ENCODE measurements at regions not wholly inside any gene's neighbourhood (a gene's known extent, or its start where the extent isn't known, plus 50 kb on each side); places are given as distances from the start of the nearest gene placed in this dataset.

DNA sequence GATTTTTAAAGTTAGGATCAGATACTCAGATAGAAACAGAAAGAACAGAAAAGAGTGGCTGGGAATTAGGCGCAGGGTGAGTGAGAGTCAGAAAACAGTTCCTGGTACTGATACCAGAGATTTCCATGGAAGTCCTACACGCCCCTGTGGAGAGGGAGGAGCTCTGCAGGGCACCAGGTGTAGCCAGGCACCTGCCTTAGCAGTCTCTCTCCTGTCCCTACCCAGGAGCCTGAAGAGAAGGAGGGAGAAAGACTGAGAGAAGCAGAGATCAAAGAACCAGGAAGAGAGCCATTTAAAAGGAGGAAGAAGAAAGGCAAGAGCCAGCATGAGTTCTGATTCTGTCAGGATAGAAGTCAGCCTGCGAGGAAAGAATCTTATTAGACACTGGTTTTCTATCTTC lies 65.0 kb downstream of the CBLN1 start:
- no peak for DNase-seq

DNA sequence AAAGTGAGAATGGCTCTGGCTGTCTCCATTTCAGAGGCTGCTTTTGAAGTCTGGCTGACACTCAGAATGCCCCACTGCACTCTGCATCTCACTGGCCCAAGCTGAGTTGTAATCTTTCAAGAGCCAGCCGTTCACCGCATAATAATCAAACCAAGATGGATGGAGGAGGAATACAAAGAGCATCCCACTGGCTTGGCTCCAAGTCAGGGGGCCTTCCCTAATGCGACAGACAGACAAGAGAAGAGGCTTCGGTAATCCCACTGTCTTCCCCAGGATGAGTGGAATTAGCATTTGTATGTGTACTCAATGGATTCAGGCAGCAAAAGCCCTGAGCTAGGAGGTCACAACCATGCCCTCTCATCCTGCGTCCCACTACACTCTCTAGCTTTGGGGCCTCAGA lies 68.0 kb downstream of the CBLN1 start:
- DNase-seq = no peak

DNA sequence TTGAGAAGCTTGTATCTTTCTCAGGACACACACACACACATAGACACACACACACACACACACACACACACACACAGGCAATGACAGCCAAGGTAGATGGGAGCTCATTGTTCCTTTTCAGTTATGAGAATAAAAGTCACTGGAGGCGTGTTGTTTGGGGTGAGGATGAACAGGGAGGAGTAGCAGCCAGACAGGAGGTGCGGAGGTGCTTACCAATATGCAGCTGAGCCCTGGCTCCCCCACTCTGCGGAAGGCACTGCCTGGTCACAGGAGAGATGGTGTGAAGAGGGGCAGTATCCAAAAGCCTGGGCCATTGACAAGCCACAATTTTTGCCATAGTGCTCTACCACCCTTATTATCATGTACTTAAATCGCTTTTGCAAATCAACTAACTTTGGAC lies 77.4 kb downstream of the CBLN1 start:
- no peak for DNase-seq

DNA sequence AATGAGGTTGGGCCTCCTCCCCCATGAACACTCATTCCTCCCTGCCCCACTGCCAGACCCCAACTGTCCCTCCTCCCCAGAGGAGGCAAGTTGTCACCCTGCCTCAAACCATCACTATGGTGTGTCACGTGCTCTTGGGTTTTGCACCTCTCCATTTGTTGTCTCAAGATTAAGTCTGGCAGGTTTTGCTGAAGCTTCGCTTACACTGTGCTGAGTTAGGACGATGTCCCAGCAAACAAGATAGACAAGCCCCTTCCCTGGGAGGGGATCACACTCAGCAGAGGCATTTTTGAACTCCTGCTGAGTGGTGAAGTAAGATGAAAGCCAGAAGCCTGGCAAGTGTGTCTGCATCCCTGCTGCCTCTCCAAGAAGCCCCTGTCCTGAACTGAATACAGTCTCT lies 78.3 kb downstream of the CBLN1 start:
- DNase-seq = no peak

DNA sequence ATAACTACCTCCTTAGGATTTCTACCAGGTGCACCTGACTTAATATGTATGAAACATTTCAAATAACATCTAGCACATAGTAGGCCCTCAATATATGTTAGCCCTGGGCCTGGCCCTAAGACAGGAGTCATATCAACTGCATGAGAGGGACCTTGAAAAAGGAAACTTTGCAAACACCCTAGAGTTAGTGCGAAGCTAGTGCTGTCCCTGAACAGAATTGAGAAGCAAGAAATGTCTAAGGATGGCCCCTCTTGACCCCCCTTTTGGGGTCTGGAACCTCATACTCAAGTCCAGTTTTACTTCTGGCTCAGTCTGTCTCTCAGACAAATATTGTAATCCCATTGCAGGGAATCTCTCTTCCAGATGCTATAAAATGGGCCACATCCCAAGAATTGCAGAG lies 80.5 kb downstream of the CBLN1 start:
- DNase-seq = no peak

DNA sequence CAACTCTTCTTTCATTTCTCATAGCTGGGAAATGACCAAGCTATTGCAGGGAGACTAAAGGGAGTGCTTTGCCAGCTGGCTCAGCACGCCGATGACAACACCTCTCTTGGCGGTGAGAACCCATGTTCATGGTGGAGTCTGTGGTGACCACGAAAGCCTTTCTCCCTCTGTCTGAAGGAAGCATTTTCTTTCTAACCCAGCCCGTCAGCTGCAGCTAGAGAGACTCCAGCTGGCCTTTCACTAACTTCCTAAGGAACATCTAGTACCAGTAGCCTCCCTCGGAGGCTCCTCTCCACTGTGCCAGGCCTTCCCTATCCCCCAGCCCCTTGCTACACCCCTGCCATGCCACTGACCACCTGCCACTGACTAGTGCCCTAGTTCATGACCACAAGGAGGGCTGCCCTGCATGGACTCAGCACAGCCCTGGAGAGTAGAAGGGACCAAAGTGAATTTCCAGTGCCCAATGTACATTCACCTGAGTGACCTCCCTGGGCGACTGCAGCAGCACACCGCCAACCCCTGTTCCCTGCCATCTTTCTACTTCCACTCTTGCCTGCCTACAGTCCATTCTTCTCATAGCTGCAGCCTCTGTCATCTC lies 81.3 kb downstream of the CBLN1 start:
- DNase-seq = no peak

DNA sequence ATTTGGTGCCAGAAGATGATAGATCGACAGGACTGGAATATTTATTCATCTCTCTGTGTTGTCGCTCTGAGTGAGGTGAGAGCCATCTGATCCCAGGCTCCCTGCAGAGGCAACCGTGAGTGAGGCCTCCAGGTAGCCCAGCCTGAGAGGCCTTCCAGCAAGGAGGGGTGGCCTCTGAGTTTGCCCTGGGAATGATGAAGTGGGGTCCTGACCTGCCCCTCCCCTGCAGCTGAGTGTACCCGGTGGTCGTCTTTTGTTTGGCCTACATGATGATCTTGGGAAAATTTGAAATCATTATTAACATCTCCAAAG lies 86.4 kb downstream of the CBLN1 start:
- no peak for DNase-seq

DNA sequence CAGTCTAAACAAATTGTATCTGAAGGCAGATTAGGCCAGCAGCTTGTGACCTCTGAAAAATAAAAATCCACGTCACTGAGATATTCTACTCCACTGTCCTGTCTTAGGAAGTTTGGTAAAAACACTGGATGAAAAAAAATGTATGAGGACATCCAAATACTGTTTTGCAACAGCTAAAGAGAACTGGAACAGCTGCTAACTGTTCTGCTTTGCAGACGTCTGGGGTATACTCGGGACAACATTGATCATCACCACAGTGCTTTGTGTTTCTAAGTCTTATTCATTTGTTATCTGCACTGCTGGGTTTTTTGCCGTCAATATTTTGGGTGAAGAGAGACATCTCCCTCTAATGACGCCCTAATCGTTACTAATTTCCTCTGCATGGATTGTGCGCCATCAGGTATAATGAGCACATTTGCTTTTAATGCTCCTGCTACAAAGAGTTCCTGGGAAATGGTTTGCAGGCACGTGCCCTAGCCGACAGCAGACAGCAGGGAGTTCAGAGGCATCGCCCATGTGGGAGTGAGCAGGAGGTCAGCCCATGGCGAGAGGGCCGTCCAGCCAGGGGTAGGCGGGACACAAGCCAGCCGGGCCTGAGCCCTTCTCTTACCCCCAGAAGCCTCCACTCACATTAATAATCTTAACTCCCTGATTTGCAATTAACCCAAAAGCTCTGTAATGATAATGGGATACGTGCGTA lies 87.0 kb downstream of the CBLN1 start:
- DNase-seq = no peak

DNA sequence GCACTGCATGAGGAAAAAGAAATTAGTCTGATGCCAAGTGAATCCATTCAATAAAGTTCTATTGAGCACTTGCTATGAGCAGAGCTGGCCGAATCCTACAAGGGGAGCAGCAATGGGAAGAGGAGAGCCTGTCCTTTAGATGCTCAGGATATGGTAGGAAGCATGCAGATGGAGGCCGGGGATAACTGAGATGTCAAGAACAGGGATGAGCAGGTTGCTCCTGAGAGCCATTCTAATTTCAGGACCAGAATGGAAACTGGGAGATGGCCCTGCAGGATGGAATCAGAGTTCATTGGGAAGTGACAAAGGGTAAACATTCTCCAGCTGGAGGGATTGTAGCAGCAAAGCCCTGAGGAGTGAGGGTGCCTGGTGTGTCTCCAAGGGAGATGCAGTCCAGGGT lies 88.0 kb downstream of the CBLN1 start:
- DNase-seq = no peak

DNA sequence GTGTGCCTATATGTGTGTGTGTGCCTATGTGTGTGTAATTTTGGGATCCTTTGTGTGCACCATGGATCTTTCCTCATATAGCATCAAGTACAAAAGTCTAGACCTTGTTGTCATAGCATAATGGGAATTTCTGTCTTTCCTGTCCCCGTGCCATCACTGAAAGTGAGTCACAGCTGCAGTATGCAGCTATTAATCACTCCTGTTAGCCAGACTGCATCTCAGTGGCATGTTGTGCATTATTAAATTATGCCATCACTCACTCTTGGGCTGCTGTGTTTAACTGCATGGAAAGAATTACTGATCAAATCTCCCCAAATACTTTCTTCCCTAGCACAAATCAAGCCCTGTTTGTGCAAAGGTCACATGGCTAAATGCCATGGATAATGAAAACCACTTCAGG lies 92.4 kb downstream of the CBLN1 start:
- DNase-seq = no peak

DNA sequence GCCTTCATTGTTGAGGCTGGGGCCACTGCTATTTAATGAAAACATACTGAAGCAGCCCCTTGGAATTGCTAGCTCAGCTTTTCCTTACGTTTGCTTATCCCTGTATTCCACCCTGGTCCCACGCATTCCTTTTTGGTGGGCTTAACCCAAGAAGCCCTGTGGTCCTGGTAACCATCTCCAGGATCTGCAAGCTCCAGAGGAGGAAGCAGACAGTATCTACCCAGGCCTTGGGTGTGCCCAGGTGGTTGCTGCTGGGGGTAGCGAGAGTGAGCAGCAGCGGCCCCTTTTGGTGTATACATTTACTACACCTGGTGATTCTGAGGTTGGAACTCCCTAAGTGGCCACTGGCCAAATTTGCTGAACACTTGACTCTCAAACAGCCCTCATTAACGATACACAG lies 97.7 kb downstream of the CBLN1 start:
- DNase-seq = no peak

DNA sequence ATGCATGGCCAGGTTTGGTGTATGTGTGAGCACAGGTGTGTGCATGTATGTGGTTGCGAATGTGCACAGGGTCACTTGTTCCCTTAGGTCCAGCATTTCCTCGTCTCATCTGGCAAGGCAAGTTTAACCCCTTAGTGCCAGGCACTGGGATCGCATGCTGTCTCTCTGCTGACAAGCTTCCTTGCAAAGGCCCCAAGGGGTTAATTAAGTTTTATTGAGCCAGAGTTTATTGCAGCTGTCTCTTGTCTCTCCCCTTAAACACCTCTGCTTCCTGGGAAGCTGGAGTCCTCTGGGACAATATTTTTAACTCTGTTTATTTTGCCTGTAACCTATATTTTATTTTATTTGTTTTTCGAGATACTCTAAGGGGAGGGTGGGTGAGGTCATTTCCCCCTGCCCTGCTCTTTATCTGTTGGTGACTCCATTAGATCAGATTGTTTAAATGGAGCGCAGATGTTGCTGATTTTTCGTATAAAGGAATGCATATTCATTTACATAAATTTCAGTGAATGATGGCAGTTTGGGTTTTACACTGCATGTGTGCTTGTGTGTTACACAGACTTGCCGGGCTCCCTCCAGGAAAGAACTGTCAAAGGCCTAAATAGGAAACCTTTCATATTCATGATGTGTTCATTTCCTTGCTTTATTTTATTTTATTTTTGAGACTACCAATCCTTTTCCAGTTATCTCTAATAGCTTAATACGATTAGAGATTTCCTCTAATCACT lies 99.7 kb downstream of the CBLN1 start:
- DNase-seq = no peak

DNA sequence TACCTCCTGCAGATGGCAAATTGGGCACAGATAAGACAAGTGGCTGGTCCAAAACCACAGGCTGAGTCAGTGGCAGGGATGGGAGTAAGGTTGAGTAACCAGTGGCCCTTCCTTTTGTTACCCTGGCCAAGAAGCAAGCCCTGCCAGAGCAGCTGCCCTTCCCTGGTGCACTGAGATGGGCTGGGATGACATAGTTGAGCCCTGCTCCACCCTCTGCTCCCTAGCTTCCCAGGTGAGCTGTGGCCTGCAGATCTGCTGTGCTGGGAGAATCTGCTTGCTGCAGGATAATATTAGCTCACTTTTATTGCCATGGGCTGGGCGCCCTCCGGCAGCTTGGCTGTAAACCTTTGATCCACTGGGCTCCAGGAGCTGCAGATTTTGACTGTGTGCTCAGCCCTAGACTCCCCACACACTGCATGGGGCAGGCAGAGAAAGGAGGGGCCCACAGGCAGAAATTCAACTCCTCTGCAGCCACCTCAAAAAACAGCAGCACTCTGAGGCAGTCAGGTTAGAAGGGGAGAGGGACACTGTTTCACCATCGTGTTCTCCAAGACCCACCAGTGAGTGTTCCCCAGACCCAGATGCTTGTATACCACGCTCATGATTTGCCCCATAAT lies 101.8 kb downstream of the CBLN1 start:
- no peak for DNase-seq

DNA sequence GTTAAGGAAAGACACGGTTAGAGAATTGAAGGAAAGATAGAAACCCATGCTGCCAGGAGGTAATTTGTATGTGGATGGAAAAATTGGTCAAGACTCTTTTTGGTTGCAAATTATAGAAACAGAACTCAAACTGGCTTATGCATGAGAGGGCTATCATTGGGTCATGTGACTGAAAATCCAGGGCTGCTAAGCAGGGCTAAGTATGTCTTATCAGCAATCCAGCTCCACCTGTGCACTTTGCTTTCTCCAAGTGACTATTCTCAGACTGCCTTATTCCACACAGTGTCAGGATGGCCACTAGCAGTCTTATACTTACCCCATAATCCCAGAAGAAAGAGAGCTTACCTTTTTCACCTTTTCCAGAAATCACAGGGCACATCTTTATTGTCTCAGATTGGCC lies 113.5 kb downstream of the CBLN1 start:
- DNase-seq = no peak

DNA sequence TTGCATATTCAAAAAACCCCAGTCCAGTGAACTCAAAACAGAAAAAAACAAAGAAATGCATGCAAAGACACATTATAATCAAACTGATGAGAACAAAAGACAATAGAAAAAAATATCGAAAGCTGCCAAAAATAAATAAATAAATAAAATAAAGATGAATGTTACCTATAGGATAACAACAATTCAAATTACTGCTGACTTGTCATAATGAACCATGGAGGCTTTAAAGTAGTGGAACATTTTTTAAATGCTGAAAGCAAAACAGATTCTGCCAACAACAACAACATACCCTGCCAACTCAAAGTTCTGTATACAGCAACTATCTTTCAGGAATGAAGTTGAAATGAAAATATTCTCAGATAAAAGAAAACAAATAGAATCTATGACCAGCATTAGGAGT lies 116.6 kb downstream of the CBLN1 start:
- no peak for DNase-seq

DNA sequence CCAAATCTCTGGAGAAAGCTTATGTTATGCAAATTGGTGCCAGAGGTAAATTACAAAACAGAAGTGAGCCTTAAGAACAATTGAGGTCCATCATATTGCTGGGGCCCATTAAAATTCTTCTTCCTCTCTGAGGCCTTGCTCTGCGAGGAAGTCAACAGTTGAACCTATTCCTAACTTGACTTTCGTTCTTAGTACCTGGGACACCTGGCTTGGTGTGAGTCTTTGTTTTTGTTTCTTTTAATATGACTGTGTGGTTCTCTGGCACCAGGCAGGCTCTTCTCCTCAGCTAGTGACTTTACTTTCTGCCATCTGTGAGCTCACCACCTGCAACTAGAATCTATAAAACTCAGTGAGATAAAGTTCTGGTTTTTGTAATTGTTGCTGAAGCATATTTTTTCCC lies 120.4 kb downstream of the CBLN1 start:
- DNase-seq = no peak

DNA sequence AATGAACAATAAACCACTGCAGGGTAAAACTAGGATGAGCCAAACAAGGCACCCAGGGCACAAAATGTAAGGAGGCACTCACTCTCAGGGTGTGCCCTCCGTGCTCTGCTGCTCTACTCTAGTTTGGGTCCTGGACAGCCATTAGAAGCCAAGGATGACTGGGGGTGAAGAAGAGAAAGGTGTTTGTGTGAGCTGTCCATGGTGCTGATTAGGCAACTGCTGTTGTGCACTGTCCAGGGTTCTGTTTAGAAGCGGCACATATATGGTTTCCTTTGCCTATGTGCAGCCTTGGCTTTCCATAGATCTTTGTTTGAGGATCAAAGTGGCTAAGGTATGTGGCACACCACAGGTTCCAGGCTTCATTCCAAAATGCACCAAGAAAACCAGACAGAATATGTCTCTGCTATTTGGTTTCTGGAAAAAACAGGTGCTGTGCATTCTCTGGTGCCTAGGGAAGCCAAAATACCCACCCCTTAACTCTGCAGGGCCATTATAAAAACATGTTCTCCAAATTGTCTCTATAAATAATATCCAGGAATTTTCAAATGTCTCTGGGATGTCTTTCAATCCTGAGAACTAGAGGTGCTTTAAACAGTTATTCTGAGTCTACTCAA lies 123.5 kb downstream of the CBLN1 start:
- DNase-seq = peak; percentile 4

DNA sequence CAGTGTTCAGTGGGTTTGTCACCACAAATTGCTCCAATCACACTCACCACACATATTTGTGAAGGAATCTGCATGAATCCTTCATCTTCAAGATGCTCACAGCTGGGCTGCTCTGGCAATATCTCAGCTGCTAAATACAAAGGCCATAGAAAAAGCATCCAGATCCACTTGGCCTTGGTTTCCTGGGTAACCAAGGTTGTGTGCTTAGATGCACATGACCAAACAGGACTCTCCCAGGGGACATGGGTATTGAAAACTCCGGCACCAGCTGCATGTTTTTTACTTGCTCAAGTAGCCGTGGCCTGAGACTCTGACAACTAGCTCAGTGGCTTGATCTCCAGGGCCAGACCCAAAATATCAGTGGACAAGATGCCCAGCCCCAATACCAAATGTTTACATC lies 131.3 kb downstream of the CBLN1 start:
- DNase-seq = no peak

DNA sequence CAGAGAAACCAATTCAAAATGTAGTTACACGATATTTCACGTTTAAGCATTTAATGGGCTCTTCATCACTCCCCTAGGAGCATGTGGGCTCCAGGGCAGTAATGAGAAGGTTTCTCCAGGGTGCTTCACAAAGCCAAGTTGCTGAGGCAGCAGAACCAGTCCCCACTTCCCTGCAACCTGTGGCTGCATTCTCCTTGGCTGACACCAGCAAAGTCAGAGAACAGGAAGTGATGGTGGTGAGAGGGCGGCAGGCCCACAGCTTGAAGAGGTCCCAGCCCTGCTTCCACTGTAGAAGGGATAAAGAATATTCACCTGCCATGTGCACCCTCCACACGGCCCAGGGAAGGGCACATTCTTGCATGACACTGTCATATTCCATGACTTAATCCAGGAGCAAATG lies 133.2 kb downstream of the CBLN1 start:
- DNase-seq = no peak

DNA sequence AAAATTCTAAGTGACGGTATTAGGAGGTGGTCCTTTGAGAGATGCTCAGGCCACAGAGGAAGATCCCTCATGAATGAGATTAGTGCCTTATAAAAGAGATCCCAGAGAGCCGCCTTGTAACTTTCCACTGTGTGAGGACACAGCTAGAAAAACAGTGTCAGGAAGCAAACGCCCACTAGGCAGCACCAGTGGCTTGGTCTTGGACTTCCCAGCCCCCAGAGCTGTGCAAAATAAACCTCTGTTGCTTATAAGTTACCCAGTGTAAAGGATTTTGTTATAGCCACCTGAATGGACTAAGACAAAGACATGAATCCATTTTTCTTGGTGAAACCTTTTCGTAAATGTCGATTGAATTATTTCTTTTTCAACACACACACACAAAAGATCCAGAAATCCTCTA lies 141.0 kb downstream of the CBLN1 start:
- no peak for DNase-seq

DNA sequence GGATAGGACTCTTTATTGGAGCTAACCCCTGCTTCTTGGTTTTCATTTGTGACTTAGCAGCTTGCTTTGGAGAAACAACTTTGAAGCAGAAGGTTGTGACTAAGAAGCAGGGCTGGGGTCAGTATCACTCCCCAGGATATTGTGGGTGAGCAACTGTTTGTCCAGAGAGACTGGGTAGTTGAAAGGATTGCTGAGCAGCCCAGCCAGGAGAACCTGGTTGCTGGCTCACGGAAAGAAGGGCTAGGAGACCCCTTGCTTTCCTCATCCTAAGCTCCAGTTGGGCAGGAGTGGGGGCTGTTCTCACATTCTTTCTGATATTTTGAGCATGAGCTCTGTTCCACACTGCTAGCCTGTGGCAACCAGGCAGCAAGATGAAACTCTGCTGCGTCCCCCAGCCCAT lies 151.2 kb downstream of the CBLN1 start:
- DNase-seq = no peak

DNA sequence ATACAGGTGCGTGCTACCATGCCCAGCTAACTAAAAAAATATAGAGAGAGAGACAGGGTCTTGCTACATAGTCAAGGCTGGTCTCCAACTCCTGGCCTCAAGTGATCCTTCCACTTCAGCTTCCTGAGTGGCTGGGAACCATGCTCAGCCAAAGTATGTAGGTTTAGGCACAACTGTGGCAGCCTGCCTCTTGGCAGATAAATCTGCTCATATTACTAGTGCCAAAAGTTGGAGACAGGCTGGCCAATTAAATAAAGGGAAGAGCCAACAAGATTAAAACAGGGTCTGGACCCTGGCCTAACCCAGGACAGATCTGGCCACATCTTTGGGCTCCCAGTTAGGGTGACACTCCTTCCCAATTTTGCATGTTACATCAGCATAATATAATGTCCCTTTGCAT lies 151.7 kb downstream of the CBLN1 start:
- DNase-seq = no peak

DNA sequence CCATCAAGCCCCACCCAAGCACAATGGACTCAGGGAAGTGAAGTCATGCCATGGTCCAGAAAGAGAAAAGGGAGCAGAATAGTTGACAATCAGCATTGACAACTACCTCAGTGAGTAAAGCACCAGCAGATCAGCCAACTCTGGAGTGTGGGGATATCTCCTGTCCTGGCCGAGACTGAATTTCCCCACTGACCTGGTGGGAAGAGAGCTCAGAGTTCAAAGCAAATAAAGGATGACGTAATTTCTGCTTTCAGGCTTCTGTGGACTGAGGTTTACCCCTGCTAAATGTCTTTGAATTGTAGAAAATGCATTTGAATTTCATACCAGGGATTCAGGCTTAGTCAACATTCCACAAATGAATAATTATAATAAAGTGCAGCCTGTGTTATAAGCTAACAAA lies 152.9 kb downstream of the CBLN1 start:
- no peak for DNase-seq

DNA sequence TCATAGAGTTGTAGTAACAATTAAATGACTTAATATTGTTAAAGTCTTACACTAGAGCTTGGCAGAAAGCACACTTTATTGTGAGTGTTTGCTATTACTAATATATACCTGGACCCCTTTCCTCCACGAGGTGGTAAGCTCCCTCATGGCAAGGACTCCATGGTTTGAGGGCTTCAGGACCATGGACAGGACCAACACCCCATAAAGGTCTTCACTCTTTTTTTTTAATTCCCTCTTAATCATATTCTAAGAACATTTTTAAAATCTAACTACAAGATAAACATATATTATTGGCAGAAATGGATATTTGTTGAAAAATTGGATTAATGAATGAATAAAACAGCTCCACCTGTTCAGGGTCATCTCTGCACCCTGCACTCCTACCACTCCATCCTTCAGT lies 154.5 kb downstream of the CBLN1 start:
- no peak for DNase-seq

Measured in KG1 (cell line).